ENCODE measurements at regions not wholly inside any gene's neighbourhood (a gene's known extent, or its start where the extent isn't known, plus 50 kb on each side); places are given as distances from the start of the nearest gene placed in this dataset.

DNA sequence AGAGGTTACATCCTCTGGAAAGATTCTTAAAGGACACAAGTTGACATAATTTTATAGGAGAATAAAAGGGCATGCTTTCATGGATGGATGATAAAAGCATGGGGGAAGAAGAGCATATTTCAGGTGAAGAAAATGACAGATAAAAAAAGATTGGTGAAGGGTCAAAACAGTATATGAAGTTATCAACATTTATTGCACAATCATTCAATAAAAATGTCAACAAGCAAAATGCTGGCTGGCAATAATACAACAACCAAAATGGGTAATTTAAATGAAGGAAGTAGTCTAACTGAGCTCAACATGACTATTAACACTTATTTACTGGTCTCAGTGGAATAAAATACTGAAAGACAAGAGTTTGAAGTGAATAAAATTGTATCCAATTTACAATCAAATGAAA is 696.7 kb downstream of the SQOR start:
- H3K27me3 Mint-ChIP-seq (ENCODE audit: low read depth): no peaks in the 10 kb centered on the region
- no peaks in the 10 kb centered on the region for H3K36me3 Mint-ChIP-seq (ENCODE audit: insufficient read depth in 1 of 3, low read depth in 3 of 3)
- no peak overlapping the region for H3K4me2 ChIP-seq (ENCODE audit: insufficient read depth, insufficient read length, low read length)
- no peak overlapping the region for H3K9ac ChIP-seq (ENCODE audit: extremely low read depth, insufficient read length, low read length)
- H4K20me1 ChIP-seq (ENCODE audit: control insufficient read depth, insufficient read depth, insufficient read length): no peaks in the 10 kb centered on the region
- H2AFZ ChIP-seq (ENCODE audit: low read length): no peak overlapping the region
- H3K79me1 ChIP-seq (ENCODE audit: insufficient read depth, low read depth, low read length, poor library complexity, severe bottlenecking): no peaks in the 10 kb centered on the region
- no peaks in the 10 kb centered on the region for H3K79me2 ChIP-seq (ENCODE audit: insufficient read depth, low read length)
- no peak overlapping the region for H3K23ac ChIP-seq (ENCODE audit: insufficient read length, low read depth, low read length)
- H2BK120ac ChIP-seq (ENCODE audit: low read depth, low read length, poor library complexity, severe bottlenecking): no peak overlapping the region
- no peak for TF ChIP-seq CTCF (conservative IDR thresholded peaks at IDR 0.05)
- no peak overlapping the region for H2AK5ac ChIP-seq (ENCODE audit: insufficient read length, low read length)
- no peak overlapping the region for H2BK15ac ChIP-seq (ENCODE audit: low read depth, low read length)
- H3K27ac ChIP-seq (ENCODE audit: insufficient read length, low read depth, low read length): no peak overlapping the region
- H4K91ac ChIP-seq (ENCODE audit: insufficient read length, low read depth, low read length): no peak overlapping the region
- H3K27me3 ChIP-seq (ENCODE audit: insufficient read depth, low read length): no peaks in the 10 kb centered on the region
- no peak overlapping the region for H4K8ac ChIP-seq (replicated peaks; ENCODE audit: insufficient read length, low read depth, low read length)
- no peak for DNase-seq
- no peak overlapping the region for H3K4me3 Mint-ChIP-seq
- no peak overlapping the region for H3K27ac Mint-ChIP-seq
- H3K18ac ChIP-seq (ENCODE audit: insufficient read length, low read depth, low read length): no peak overlapping the region
- no peak overlapping the region for H2BK5ac ChIP-seq (ENCODE audit: insufficient read length, low read length)
- no peaks in the 10 kb centered on the region for H3K4me1 Mint-ChIP-seq
- H3K9me3 ChIP-seq (ENCODE audit: control insufficient read depth, low read depth, low read length): no peaks in the 10 kb centered on the region
- no peak overlapping the region for H3T11ph ChIP-seq (ENCODE audit: low read length)
- H3K56ac ChIP-seq (ENCODE audit: insufficient read length, low read depth, low read length): no peak overlapping the region
- no peak overlapping the region for H3K14ac ChIP-seq (ENCODE audit: insufficient read depth, low read length)
- H3K4me1 ChIP-seq (ENCODE audit: insufficient read depth, low read length): no peaks in the 10 kb centered on the region
- no peaks in the 10 kb centered on the region for H3K9me3 Mint-ChIP-seq
- no peaks in the 10 kb centered on the region for H3K23me2 ChIP-seq (ENCODE audit: insufficient read length, low read depth, low read length, poor library complexity, severe bottlenecking)
- H2BK12ac ChIP-seq (ENCODE audit: insufficient read length, low read depth, low read length): no peak overlapping the region
- no peak overlapping the region for H2BK20ac ChIP-seq (ENCODE audit: low read depth, low read length, poor library complexity, severe bottlenecking)
- H3K4ac ChIP-seq (ENCODE audit: low read depth, low read length): no peak overlapping the region
- no peak overlapping the region for H4K5ac ChIP-seq (ENCODE audit: insufficient read length, low read depth, low read length)

Data from H9 (cell line).